T-helper 9 cell (primary cell): ENCODE measurements at regions not wholly inside any gene's neighbourhood (a gene's known extent, or its start where the extent isn't known, plus 50 kb on each side); places are given as distances from the start of the nearest gene placed in this dataset.
"Not testable (repeated sequence)": the region's sequence is repeated elsewhere in the genome, so short reads cannot be mapped to it uniquely, and the experiment has no call there.

Experiments used
- DNase-seq: peaks from one replicate; pipeline ENCODE4 v3.0.0-alpha.2; 2020

DNA sequence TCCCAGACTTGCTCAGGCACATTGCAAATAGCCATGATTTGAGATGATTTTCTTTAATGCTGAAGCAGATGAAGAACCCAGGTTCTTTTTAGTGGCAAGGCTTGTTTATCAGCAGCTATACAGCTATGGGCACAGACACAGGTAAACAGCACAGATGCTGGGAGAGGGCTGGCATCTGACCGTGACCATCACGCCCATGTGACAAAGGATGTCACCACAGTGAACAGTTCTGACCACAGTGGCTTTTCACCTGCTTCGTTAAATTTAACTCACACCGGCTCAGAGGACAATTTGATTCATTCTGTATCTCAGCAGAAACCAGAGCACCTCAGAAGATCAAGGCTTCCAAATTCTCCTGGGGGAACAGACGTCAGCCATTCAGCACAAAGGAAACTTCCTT is 142.6 kb downstream of the CDH26 start:
- no peak for DNase-seq

DNA sequence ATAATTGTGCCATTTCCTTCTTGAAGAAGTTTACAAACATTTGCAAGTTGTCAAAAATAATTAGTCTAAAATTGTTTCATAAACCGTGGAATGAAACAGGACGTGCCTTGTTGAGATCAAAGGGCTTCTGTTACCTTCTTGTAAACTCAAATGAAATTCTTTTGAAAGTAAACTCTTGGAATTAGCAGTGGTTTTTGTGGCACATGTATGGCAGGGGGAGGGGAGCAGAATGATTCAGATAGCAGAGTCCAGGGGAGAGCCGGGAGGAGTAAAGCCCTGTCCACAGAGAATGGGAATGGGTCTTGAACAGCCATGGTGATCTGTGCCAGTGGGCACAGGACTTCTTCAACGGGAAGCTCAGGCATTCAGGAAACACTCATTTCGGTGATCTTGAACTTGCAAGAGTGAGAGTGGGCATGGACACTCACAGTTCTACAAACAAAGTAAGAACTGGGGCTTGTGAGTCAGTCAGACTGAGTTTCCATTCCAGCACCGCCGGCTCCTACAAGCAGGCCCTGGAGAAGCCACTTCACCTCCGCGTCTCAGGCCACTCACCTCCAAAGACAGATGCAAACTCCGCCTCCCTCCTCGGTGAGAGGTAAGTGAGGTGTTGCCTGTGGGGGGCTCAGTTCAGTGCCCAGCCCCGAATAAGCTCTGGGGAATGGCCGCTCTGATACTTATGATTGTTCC is 143.1 kb downstream of the CDH26 start:
- no peak for DNase-seq

DNA sequence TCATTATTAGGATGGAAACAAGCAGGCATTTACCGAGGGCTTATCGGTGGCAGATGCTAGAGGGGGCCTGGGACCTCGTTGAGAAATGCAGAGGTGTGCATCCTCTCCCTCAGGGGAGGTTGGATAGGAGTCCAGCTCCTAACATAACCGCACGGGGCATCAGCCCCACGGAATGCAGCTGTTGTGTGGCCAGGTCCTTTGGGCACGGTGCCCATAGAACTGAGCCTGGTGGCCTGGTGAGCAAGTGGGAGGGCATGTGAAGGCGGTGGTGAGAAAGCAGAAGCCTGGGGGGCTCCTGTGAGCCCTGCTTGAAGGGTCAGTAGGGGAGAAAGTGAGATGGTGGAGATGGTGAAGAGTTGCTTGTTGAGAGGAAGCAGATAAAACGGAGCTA is 143.7 kb downstream of the CDH26 start:
- DNase-seq, result no peak

DNA sequence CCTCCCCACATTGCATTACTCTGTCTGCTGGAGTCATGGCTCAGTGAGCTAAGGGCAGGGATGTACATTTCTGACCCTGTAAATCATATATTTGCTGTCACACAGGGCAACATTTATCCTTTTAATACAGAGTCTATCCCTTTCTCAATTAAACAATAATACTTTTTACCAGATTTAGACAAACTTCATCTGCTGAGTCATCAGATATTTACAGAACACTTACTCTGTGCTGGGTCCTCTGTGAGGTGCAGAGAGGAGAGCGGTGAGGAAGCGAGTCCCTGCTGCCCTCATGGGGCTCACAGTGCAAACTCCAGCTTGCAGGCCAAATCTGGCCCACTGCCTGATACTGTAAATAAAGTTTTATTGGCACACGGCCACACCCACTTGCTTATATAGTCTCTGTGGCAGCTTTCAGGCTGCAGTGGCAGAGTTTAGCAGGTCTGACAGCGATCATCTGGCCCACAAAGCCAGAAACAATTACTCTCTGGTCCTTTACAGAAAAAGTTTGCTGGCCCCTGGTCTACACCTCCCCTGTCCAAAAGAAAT is 144.5 kb downstream of the CDH26 start:
- no peak for DNase-seq

- DNase-seq, result no peak
Observed at GRCh38 chr20:60104993-60105803, 147.0 kb downstream of the CDH26 start.

- not testable (repeated sequence) for DNase-seq
Observed at GRCh38 chr20:60106186-60106585, 148.0 kb downstream of the CDH26 start.

DNA sequence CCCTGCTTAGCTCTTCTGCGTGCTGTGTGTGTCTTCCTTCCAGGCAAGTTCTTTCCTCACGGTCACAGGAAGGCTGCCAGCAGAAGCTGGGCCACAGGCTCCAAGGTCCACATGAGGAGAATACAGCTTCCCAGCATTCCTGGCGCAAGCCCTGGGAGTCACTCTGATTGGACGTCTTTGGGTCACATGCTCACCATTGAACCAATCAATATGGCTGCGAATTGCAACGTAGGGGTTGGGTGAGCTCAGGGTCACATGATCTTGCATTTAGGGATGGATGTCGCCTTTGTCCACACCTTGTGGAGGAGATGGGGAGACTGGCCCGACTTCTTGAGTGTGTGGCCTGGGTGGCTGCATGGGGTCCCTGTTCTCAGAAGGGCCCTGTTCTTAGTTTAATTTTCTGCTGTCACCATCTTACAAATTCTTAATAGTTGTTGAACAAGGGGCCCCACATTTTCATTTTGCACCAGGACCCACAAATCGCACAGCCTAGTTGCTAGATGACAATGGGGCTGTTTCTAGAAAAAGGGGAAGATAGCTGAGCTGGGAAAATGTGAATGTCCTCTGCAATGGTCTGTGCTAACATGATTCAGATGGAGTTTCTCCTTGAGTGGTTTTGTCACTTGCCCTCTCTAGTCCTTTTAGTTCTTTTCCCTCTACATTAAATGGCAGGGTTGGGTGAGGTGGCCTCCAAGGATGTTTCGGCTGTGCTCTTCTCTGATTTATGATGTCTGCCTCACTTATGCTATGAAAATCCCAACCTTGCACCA is 149.6 kb downstream of the CDH26 start:
- no peak for DNase-seq

DNA sequence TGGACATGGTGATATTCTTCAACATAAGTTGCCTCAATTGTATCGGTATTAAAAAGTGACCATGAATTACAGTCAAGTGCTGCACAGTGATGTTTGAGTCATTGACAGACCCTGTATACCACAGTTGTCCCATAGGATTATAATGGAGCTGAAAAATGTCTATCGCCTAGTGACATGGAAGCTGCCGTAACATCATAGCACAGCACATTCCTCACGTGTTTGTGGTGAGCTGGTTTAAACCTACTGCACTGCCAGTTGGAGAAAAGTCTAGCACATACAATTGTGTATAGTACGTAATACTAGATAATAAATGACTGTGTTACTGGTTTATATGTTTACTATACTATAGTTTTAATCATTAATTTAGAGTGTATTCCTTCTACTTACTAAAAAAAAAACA is 150.2 kb downstream of the CDH26 start:
- no peak for DNase-seq

DNA sequence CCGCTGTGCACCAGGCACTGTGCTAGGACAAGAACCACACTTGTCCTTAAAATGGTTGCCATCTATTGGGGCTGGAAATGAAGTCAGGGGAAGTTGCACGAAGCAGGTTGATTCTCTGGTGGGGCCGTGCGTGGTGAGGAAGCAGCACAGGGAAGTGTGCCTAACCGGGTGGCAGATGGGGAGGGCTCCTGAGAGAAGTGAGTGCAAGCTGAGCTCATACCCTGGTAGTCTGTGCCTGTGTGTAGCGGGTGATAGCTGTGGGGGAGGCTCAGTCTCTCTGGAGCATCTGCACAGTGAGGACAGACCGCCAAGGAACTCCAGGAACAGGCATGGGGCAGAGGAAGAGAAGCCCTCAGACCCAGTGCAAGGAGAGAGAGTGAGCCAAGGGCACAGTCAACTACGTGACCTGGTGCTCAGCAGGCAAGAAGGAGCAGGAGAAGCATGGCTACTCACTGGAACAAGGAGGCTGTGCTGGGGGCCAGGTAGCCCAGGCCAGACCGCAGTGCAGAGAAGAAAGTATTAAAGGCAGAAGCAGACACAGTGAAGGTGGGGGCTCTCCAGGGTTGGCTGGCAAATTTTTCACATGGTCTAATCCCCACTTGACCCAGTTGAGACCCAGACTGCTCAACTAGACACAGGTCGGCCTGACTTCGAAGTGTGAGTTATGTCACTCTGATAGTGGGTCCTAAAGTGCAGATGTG is 155.0 kb downstream of the CDH26 start:
- DNase-seq, result no peak

- DNase-seq, result no peak
Observed at GRCh38 chr20:60113771-60114170, 155.5 kb downstream of the CDH26 start.

DNA sequence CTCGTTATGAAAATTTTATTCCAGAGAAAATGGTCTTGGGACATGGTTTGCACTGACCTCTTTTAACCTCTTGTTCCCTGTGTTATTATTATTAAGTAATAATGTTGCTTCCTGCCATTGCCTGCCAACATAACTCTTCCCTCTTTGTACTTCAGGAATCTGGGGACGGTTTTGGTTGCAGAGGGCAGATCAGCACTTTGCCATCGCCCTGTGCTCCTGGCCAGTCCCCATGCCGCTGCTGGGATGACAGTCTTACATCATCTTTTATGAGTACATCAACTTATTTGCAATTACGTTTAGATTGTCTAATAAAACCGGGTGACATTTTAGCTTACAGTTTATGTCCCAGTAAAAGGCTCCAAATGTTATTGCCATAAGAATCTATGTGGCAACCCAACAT is 157.2 kb downstream of the CDH26 start:
- no peak for DNase-seq

GRCh38 chr20:60116128-60116909 is 158.1 kb downstream of the CDH26 start:
- DNase-seq, result no peak

DNA sequence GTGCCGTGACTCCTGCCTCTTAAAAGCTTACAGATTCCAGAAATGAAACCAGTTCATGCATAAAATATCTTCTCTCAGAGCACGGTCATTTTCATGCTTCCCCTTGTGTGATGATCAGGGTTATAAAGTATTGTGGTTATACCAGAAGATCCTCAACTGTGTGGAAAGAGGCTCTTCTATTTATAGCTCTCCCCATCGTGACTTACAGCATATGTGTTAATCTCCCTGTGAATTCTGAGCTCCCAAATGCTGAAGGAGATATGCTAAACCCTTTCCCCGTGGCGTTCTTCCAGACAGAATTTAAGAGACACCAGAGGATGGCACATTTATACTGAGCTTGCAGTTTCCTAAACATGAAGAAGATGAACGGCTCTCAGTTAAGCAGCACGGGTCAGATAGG is 158.8 kb downstream of the CDH26 start:
- no peak for DNase-seq

DNA sequence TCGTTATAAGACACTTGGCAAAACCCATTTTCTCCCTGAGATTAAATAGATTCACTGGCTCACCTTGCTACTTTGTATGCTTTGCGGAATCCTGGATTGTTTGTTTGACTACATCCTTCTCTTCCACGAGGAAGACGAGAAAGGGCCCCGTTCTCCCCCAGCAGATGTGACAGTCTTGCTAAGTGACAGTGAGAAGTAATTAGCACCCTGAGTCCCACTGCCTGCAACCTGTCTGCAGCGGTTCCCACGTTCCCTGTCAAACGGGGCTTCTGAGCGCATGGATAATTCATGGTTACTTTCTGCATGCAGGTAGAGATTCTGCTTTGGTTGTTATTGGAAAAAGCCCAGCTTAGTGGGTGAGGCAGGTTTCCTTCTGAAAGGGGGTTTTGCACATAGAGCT is 163.7 kb downstream of the CDH26 start:
- DNase-seq, result no peak

GRCh38 chr20:60122671-60123070 is 164.4 kb downstream of the CDH26 start:
- no peak for DNase-seq

GRCh38 chr20:60123096-60123495 is 164.9 kb downstream of the CDH26 start:
- DNase-seq, result no peak

- DNase-seq, result no peak
Observed at GRCh38 chr20:60123652-60124051, 165.4 kb downstream of the CDH26 start.

- no peak for DNase-seq
Observed at GRCh38 chr20:60124776-60125381, 166.7 kb downstream of the CDH26 start.

DNA sequence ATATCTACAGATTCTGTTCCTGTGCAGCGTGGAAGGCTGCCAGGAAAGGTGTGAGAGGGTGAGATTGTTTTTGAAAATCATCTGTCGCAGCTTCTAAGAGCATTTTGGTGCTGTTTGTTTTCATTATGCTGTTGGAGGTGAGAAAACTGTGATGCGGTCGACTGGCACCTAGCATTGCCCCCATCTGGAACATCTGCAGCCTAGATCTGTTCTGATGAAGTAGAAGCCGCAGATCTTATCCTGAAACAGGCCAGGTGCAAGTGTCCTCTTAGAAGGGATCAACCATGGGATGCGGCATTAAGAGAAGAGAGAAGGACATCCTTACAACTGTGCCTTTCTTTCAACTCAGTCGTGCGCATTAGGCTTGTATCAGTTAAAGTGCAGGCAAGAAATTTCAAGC is 167.3 kb downstream of the CDH26 start:
- no peak for DNase-seq

DNA sequence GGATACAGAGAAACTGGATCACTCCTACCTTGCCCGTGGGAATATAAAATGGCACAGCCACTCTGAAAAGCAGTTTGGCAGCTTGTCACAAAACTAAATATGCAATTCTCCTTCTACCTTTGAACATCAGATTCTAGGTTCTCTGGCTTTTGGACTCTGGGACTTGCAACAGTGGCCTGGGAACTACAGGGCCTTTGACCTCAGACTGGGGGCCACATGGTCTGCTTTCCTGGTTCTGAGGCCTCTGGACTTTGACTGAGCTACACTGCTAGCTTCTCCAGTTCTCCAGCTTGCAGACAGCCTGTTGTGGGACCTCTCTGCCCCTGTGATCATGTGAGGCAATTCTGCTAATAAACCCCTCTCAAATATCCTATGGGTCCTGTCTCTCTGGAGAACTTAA is 168.8 kb downstream of the CDH26 start:
- no peak for DNase-seq

GRCh38 chr20:60131375-60131774 is 173.2 kb downstream of the CDH26 start:
- no peak for DNase-seq
